ENCODE measurements at regions not wholly inside any gene's neighbourhood (a gene's known extent, or its start where the extent isn't known, plus 50 kb on each side); places are given as distances from the start of the nearest gene placed in this dataset.

- no peak overlapping the region for H3K4me2 ChIP-seq (ENCODE audit: low read depth, low read length)
- intact Hi-C loops (cut with micrococcal nuclease; ENCODE audit: unreplicated experiment), result no loop called here
- ATAC-seq (no peak), DNase-seq (ENCODE audit: low spot score) (no peak), FAIRE-seq (no peak)
- ChIA-PET POLR2A (no interaction called here), CTCF (ENCODE audit: low intra/inter-chr PET ratio, low total read pairs) (no interaction called here)
- peaks cover 5 to 9% of the 10 kb centered on the region in 2 experiments; a peak in 2 of 5 replicates for H3K27me3 ChIP-seq (ENCODE audit: control insufficient read depth in 1 of 2, insufficient read depth in 2 of 2, low read length in 2 of 2)
- no peaks in the 10 kb centered on the region for H4K20me1 ChIP-seq (ENCODE audit: insufficient read depth, low read length)
- H3K9me3 ChIP-seq (ENCODE audit: low read length), result no peaks in the 10 kb centered on the region
- no peak overlapping the region for H3K27ac ChIP-seq (ENCODE audit: extremely low read length, insufficient read depth, low read length)
- no peak overlapping the region for H3K9ac ChIP-seq (ENCODE audit: insufficient read depth, low read depth, low read length)
- no TSS peak for BruUV-seq (replicated peaks)
- H3K4me1 ChIP-seq (ENCODE audit: insufficient read depth, low read length), result no peaks in the 10 kb centered on the region
- no peak for TF ChIP-seq ZNF280B (CRISPR knock-in tag; IDR thresholded peaks at IDR 0.05; ENCODE audit: borderline replicate concordance)
- TF ChIP-seq BHLHE40 (IDR thresholded peaks at IDR 0.05; ENCODE audit: low read length), result no peak
- TF ChIP-seq TRAFD1 (CRISPR knock-in tag; IDR thresholded peaks at IDR 0.05; ENCODE audit: borderline replicate concordance), result no peak
- no peak for TF ChIP-seq EHMT2 (IDR thresholded peaks at IDR 0.05; ENCODE audit: borderline replicate concordance, low read depth, low read length)
- TF ChIP-seq CAMTA2 (CRISPR knock-in tag; IDR thresholded peaks at IDR 0.05; ENCODE audit: borderline replicate concordance), result no peak
- no peak for TF ChIP-seq ZNF678 (CRISPR knock-in tag; IDR thresholded peaks at IDR 0.05)
- TF ChIP-seq ZNF766 (CRISPR knock-in tag; IDR thresholded peaks at IDR 0.05; ENCODE audit: borderline replicate concordance), result no peak
- TF ChIP-seq ZNF563 (CRISPR knock-in tag; IDR thresholded peaks at IDR 0.05), result no peak
- no peak for TF ChIP-seq ZEB1 (IDR thresholded peaks at IDR 0.05; ENCODE audit: insufficient replicate concordance, low read depth)
- TF ChIP-seq SCMH1 (CRISPR knock-in tag; IDR thresholded peaks at IDR 0.05; ENCODE audit: borderline replicate concordance), result no peak
- no peak for TF ChIP-seq TAF15 (IDR thresholded peaks at IDR 0.05; ENCODE audit: low read depth, low read length, poor library complexity, severe bottlenecking)
- no peak for TF ChIP-seq ZNF614 (CRISPR knock-in tag; IDR thresholded peaks at IDR 0.05; ENCODE audit: borderline replicate concordance)
- TF ChIP-seq ZFY (CRISPR knock-in tag; IDR thresholded peaks at IDR 0.05), result no peak
- no peak for TF ChIP-seq SOX13 (IDR thresholded peaks at IDR 0.05)
- no peak for TF ChIP-seq SOX13 (CRISPR knock-in tag; conservative IDR thresholded peaks at IDR 0.05 in 1 of 2, IDR thresholded peaks at IDR 0.05 in 1 of 2)
- TF ChIP-seq ZNF800 (CRISPR knock-in tag; IDR thresholded peaks at IDR 0.05), result no peak
- H3K36me3 ChIP-seq (replicated peaks in 1 of 2; ENCODE audit: control insufficient read depth in 1 of 2, insufficient read depth in 2 of 2, low read length in 2 of 2), result no peaks in the 10 kb centered on the region
- in situ Hi-C loops (cut with HindIII; ENCODE audit: extremely low pct_ligation_motif_present, low pct_unique_long_range_greater_than_20kb), result no loop called here
- 9% methylated on average over 11 of the region's 13 CpGs for WGBS (ENCODE audit: low lambda C conversion rate)
- H3K79me2 ChIP-seq (ENCODE audit: insufficient read depth, low read length), result no peaks in the 10 kb centered on the region
- no peak overlapping the region for H2AFZ ChIP-seq (ENCODE audit: low read length)
- H3K4me3 ChIP-seq (replicated peaks in 1 of 3; ENCODE audit: insufficient read depth in 1 of 3, low read depth in 2 of 3, low read length in 3 of 3), result no peak overlapping the region
Measured at GRCh38 chr12:34384693-34385092, 362.4 kb downstream of the ALG10 start.

All from HepG2 (cell line).